Fibroblast of the aortic adventitia (primary cell): ENCODE measurements at regions not wholly inside any gene's neighbourhood (a gene's known extent, or its start where the extent isn't known, plus 50 kb on each side); places are given as distances from the start of the nearest gene placed in this dataset.
A peak's percentile ranks its signal among the peaks of the same experiment; 100 is the strongest.
"Not testable (repeated sequence)": the region's sequence is repeated elsewhere in the genome, so short reads cannot be mapped to it uniquely, and the experiment has no call there.

Experiments
- DNase-seq: peaks from one replicate; pipeline ENCODE4 v3.0.0-alpha.2; 2010; ENCODE audit warnings: low read depth
- H3K4me3 ChIP-seq: 2 replicates; pipeline ENCODE4 v1.5.1; 2011; ENCODE audit warnings: low read depth, mild to moderate bottlenecking, control low read depth, low read length, moderate library complexity
- TF ChIP-seq, protein P1 (sequence below): IDR thresholded peaks from 2 replicates; pipeline ENCODE4 v1.5.1; 2011; ENCODE audit warnings: mild to moderate bottlenecking, low read length, control low read depth, inconsistent platforms; ENCODE audit not compliant: insufficient read depth

DNA sequence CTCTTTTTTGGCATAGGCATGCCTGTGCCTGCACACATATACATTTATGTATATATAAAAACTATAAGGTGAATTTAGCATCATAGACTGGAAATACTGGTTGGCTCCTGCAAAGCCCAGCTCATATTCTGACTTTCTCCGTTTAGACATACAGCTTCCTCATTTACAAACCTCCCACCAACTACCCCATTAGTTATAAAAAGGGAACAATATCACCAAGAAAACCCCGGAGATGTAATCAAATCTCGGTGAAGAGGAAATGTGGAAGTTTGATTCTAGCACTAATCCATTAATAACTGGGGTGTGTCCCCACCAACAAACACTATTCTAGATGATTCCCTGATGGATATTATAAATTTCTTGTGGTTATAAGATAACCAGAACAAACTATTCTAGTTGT lies 517.7 kb upstream of the TBL1XR1 start:
- DNase-seq = no peak
- TF ChIP-seq, protein P1, sequence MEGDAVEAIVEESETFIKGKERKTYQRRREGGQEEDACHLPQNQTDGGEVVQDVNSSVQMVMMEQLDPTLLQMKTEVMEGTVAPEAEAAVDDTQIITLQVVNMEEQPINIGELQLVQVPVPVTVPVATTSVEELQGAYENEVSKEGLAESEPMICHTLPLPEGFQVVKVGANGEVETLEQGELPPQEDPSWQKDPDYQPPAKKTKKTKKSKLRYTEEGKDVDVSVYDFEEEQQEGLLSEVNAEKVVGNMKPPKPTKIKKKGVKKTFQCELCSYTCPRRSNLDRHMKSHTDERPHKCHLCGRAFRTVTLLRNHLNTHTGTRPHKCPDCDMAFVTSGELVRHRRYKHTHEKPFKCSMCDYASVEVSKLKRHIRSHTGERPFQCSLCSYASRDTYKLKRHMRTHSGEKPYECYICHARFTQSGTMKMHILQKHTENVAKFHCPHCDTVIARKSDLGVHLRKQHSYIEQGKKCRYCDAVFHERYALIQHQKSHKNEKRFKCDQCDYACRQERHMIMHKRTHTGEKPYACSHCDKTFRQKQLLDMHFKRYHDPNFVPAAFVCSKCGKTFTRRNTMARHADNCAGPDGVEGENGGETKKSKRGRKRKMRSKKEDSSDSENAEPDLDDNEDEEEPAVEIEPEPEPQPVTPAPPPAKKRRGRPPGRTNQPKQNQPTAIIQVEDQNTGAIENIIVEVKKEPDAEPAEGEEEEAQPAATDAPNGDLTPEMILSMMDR = no peak
- H3K4me3 ChIP-seq = no peak overlapping the region

DNA sequence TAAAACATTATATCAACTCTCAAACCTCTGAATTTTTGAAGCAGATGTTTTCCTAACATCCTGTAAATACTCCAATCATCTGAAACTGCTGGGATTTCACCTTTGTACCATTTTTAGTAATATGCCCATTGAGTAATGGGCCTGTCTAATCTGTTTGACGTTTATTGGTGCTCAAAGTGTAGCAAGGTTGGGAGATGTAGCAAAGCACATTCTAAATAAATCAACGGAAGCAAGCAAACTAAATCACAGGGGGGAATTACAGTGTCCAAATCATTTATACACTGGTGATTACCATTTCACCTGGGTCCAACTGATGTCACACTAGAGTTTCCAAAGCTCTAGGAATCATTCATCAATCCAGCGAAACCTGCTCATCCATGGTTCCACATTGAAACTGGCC lies 518.7 kb upstream of the TBL1XR1 start:
- DNase-seq = no peak
- TF ChIP-seq, protein P1 = no peak
- H3K4me3 ChIP-seq = no peak overlapping the region

DNA sequence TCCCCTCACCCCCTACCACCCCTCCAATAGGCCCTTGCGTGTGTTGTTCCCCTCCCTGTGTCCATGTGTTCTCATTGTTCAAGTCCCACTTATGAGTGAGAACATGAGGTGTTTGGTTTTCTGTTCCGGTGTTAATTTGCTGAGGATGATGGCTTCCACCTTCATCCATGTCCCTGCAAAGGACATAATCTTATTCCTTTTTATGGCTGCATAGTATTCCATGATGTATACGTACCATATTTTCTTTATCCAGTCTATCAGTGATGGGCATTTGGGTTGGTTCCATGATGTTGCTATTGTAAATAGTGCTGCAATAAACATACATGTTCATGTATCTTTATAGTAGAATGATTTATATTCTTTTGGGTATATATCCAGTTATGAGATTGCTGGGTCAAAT lies 523.6 kb upstream of the TBL1XR1 start:
- not testable (repeated sequence) for H3K4me3 ChIP-seq, DNase-seq

DNA sequence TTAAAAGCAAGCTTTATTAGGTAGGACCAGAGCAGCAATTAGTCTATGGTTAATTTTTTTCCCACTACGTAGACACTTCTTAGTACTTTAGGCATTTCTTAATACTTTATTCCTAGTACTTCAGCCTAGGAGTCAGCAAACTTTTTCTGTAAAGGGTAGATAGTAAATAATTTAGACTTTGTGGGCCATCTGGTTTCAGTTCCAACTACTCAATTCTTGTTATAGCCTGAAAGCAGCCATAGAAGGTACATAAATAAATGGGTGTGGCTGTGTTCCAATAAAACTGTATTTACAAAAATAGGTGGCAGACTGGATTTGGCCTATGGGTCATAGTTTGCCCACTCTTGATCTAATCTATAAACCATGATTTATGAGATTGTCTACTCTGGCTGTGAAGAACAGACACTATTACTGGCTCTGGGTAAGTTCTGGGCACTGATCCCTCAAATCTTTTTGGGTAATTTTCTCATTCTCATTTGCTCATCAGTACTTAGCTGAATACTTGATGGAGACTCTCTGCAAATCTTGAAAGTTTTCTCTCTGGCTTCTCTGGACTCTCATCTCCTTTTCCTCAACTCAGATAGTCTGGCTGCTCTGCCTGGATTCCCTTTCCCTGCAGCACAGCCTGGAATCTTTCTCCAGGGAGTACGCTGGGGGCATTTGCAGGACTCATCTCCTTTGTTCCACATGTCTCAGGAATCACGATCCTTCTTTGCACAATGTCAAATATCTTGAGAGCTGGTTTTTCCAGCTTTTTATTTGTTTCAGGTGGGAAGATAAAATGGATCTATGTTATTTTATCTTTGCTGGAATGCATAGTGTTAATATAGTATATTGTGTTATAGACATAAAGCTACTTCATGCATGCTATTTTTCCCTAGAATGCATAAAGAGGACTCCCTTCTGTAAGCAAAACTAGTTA lies 524.8 kb upstream of the TBL1XR1 start:
- H3K4me3 ChIP-seq = no peak overlapping the region
- TF ChIP-seq, protein P1 = no peak
- DNase-seq = no peak

DNA sequence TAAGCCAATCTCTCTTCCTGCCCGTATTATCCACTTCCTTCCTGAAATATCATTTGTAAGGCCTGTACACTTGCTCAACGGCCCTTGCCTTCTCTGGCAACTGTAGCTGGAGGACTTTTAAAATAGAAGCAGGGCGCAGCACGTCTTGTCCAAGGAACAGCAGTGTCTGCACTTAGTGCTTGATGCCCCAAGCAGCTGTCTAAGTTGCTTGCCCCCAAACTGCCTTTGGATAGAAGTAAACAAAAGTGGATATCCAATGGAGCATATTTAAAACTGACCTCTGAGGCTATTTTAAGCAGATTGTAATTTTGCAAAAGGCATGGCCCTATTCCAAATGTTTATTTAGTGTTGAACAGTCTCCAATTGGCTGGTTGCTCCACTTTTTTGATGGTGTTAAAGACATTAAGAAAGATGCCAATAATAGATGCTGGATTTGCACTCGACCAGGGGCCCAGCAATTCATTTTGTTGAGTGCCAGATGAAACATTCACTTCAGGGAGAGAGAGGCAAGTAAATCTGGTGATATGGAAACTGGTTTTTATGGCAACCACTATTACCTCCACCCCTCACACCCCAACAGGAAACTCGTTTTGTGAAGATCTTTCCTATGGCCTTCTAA lies 526.8 kb upstream of the TBL1XR1 start:
- TF ChIP-seq, protein P1 = no peak
- DNase-seq = peak; percentile 61
- H3K4me3 ChIP-seq = no peak overlapping the region

DNA sequence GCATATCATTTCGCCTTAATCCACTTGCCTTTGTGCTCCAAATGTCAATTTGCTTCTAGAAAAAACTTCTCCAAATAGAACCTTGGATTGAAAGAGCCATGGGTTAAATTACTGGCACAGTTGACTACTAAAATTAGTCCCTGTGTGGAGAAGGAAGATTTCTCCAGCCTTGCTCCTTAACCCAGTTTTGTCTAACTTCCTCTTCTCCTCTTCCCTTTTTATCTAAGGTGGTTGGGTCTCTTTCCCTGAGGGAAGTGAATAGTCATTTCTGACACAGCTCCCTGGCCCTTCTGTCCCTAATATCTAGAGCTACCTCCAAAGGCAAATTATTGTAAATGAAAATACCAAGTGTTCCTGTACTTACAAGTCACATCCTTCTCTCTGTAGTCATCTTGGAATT lies 527.9 kb upstream of the TBL1XR1 start:
- TF ChIP-seq, protein P1 = no peak
- no peak for DNase-seq

DNA sequence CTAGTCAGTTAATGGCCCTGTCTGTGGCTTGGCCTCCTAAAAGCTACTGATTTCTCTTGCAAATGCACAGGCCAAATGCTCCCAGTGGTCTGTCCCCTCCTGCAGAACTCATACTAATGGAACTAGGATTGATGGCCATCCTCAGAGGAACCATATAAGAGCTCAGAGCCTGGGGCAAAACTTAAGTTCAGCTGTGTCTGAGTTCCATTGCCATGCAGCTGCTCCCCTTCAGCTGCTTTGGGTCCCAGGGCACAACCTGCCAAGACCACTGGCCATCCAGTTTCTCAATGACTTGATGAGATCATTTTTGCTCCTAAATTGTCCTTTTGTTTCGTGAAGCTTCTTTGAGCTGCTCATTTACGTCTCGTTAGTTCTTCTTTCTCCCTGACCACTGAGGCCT lies 529.5 kb upstream of the TBL1XR1 start:
- H3K4me3 ChIP-seq = no peak overlapping the region
- no peak for DNase-seq
- TF ChIP-seq, protein P1 = no peak

More for the DNA sequence above, 527.9 kb upstream of the TBL1XR1 start:
- no peak overlapping the region for H3K4me3 ChIP-seq
